H1 (cell line): ENCODE measurements at regions not wholly inside any gene's neighbourhood (a gene's known extent, or its start where the extent isn't known, plus 50 kb on each side); places are given as distances from the start of the nearest gene placed in this dataset.

ENCODE experiments used
- ATF3 ChIP-seq: IDR thresholded peaks from 2 replicates; pipeline ENCODE4 v1.6.1; 2011; ENCODE audit warnings: low read depth, mild to moderate bottlenecking, low read length; ENCODE audit not compliant: insufficient read depth
- CBX8 ChIP-seq: fragments of 300-800, 300-1000 bp; sonication (generic); IDR thresholded peaks from 2 replicates; pipeline ENCODE4 v1.7.1; 2016; ENCODE audit warnings: low read depth, low read length, borderline replicate concordance
- CTCF ChIP-seq, 3 experiments: IDR thresholded peaks; 1 replicate in 2 of 3; 2 replicates in 1 of 3; pipeline versions ENCODE4 v1.5.1 to v1.6.1; 2011; ENCODE audit warnings: low read length in 3 of 3, mild to moderate bottlenecking in 3 of 3, inconsistent platforms in 2 of 3, low read depth in 1 of 3, moderate library complexity in 1 of 3; ENCODE audit not compliant: insufficient read depth in 1 of 3; ENCODE audit errors: control extremely low read depth in 1 of 3
- JUN ChIP-seq: IDR thresholded peaks from 2 replicates; pipeline ENCODE4 v1.6.1; 2011; ENCODE audit warnings: low read depth, mild to moderate bottlenecking, improper control_type of control experiment, low read length
- JUND ChIP-seq: IDR thresholded peaks from 2 replicates; pipeline ENCODE4 v1.6.1; 2011; ENCODE audit warnings: mild to moderate bottlenecking, improper control_type of control experiment, low read length
- POLR2AphosphoS5 ChIP-seq: IDR thresholded peaks from 2 replicates; pipeline ENCODE4 v1.6.1; 2011; ENCODE audit warnings: low read depth, low read length
- USF2 ChIP-seq: IDR thresholded peaks from 2 replicates; pipeline ENCODE4 v1.6.1; 2011; ENCODE audit warnings: low read length, improper control_type of control experiment

- no peak for TF ChIP-seq JUN
- no peak for TF ChIP-seq USF2
- no peak for TF ChIP-seq POLR2AphosphoS5
- TF ChIP-seq JUND: no peak
- no peak for TF ChIP-seq CTCF (IDR thresholded peaks at IDR 0.05; ENCODE audit: control extremely low read depth in 1 of 3, insufficient read depth in 1 of 3, low read depth in 1 of 3, low read length in 3 of 3)
- no peak for TF ChIP-seq ATF3
- TF ChIP-seq CBX8: no peak
These were observed 110.4 kb upstream of the KL start for GRCh38 chr13:32905864-32906180.
